ENCODE measurements at regions not wholly inside any gene's neighbourhood (a gene's known extent, or its start where the extent isn't known, plus 50 kb on each side); places are given as distances from the start of the nearest gene placed in this dataset.

GRCh38 chr6:40299681-40300080 is 287.5 kb downstream of the LRFN2 start:
- H3K4me3 ChIP-seq (ENCODE audit: low read depth, low read length) = no peak overlapping the region
- no peak for TF ChIP-seq CTCF (IDR thresholded peaks at IDR 0.05; ENCODE audit: insufficient read depth, low read length)
- no peak for DNase-seq (ENCODE audit: low read depth)

- no peak overlapping the region for H3K4me3 ChIP-seq (ENCODE audit: low read depth, low read length)
- DNase-seq (ENCODE audit: low read depth) = no peak
- TF ChIP-seq CTCF (IDR thresholded peaks at IDR 0.05; ENCODE audit: insufficient read depth, low read length) = no peak
These were observed 289.0 kb downstream of the LRFN2 start for GRCh38 chr6:40298207-40298606.

- DNase-seq (ENCODE audit: low read depth) = no peak
- no peak for TF ChIP-seq CTCF (IDR thresholded peaks at IDR 0.05; ENCODE audit: insufficient read depth, low read length)
These were observed 291.8 kb downstream of the LRFN2 start for GRCh38 chr6:40295251-40295950.

GRCh38 chr6:40293460-40294185 is 293.5 kb downstream of the LRFN2 start:
- TF ChIP-seq CTCF (IDR thresholded peaks at IDR 0.05; ENCODE audit: insufficient read depth, low read length) = no peak
- H3K4me3 ChIP-seq (ENCODE audit: low read depth, low read length) = no peak overlapping the region
- DNase-seq (ENCODE audit: low read depth) = no peak

More at GRCh38 chr6:40295251-40295950, 291.8 kb downstream of the LRFN2 start:
- H3K4me3 ChIP-seq (ENCODE audit: low read depth, low read length) = no peak overlapping the region

GRCh38 chr6:40293060-40293459 is 294.1 kb downstream of the LRFN2 start:
- DNase-seq (ENCODE audit: low read depth) = no peak
- TF ChIP-seq CTCF (IDR thresholded peaks at IDR 0.05; ENCODE audit: insufficient read depth, low read length) = no peak
- no peak overlapping the region for H3K4me3 ChIP-seq (ENCODE audit: low read depth, low read length)

- TF ChIP-seq CTCF (IDR thresholded peaks at IDR 0.05; ENCODE audit: insufficient read depth, low read length) = no peak
- no peak for DNase-seq (ENCODE audit: low read depth)
- no peak overlapping the region for H3K4me3 ChIP-seq (ENCODE audit: low read depth, low read length)
These were observed 296.3 kb downstream of the LRFN2 start for GRCh38 chr6:40290816-40291215.

Measured in fibroblast of the aortic adventitia (primary cell).